Suprapubic skin (tissue), 4 donors: ENCODE measurements at regions not wholly inside any gene's neighbourhood (a gene's known extent, or its start where the extent isn't known, plus 50 kb on each side); places are given as distances from the start of the nearest gene placed in this dataset.
"Not testable (repeated sequence)": the region's sequence is repeated elsewhere in the genome, so short reads cannot be mapped to it uniquely, and the experiment has no call there.

Experiments used
- DNase-seq, 2 donors: peaks; one replicate each; pipeline ENCODE4 v3.0.0-alpha.2; 2019; ENCODE audit warnings: low spot score in 2 of 2
- H3K27ac ChIP-seq: fragments of 200-600 bp; sonication (generic); one replicate; pipeline ENCODE4 v1.5.1; 2019
- H3K27me3 ChIP-seq: fragments of 200-600 bp; sonication (generic); one replicate; pipeline ENCODE4 v1.5.1; 2019
- H3K36me3 ChIP-seq: fragments of 200-600 bp; sonication (generic); one replicate; pipeline ENCODE4 v1.5.1; 2019
- H3K4me1 ChIP-seq: fragments of 200-600 bp; sonication (generic); one replicate; pipeline ENCODE4 v1.5.1; 2019
- H3K4me3 ChIP-seq: fragments of 200-600 bp; sonication (generic); one replicate; pipeline ENCODE4 v1.5.1; 2019; ENCODE audit warnings: mild to moderate bottlenecking
- H3K9me3 ChIP-seq: fragments of 200-600 bp; sonication (generic); one replicate; pipeline ENCODE4 v1.5.1; 2019
- CTCF ChIP-seq, 2 donors: fragments of 200-600 bp in 1 of 2; fragments of 450-650 bp in 1 of 2; sonication (generic) in 1 of 2; IDR thresholded peaks; one replicate each; pipeline ENCODE4 v1.5.1; 2016 to 2019; ENCODE audit warnings: antibody characterized with exemption in 2 of 2, mild to moderate bottlenecking in 1 of 2, moderate library complexity in 1 of 2
- EP300 ChIP-seq: sonication (generic); formaldehyde crosslinking; IDR thresholded peaks from one replicate; pipeline ENCODE4 v1.6.1; 2017; ENCODE audit warnings: antibody characterized with exemption
- POLR2A ChIP-seq, 2 donors: fragments of 450-650 bp; IDR thresholded peaks; one replicate each; pipeline ENCODE4 v1.6.1; 2017; ENCODE audit warnings: antibody characterized with exemption in 2 of 2, mild to moderate bottlenecking in 2 of 2, moderate library complexity in 2 of 2
- POLR2AphosphoS5 ChIP-seq, 3 donors: sonication (generic); formaldehyde crosslinking; IDR thresholded peaks; one replicate each; pipeline ENCODE4 v1.6.1; 2017; ENCODE audit warnings: antibody characterized with exemption in 3 of 3
- WGBS: methylation state at CpG from one replicate; pipeline ENCODE4 v1.1.5; 2018; 5-methylcytosine and 5-hydroxymethylcytosine counted together

- TF ChIP-seq POLR2AphosphoS5 (IDR thresholded peaks at IDR 0.05) (no peak), EP300 (no peak), POLR2A (IDR thresholded peaks at IDR 0.05) (no peak)
- no peak for DNase-seq
- Histone ChIP-seq H3K36me3 (no peaks in the 10 kb centered on the region), H3K4me1 (no peaks in the 10 kb centered on the region), H3K27me3 (no peaks in the 10 kb centered on the region), H3K9me3 (no peaks in the 10 kb centered on the region), H3K27ac (no peak overlapping the region), H3K4me3 (no peak overlapping the region)
- 54% methylated on average over 5 of the region's 5 CpGs for WGBS
Observed at GRCh38 chr12:126042286-126042685, 977.1 kb downstream of the AACS start.

GRCh38 chr12:126049501-126049900, 984.3 kb downstream of the AACS start:
- H3K36me3 ChIP-seq, H3K9me3 ChIP-seq, H3K4me3 ChIP-seq, H3K27me3 ChIP-seq, H3K4me1 ChIP-seq, DNase-seq, H3K27ac ChIP-seq: not testable (repeated sequence)
- 58% methylated on average over 5 of the region's 5 CpGs for WGBS

GRCh38 chr12:126051611-126052107, 986.4 kb downstream of the AACS start:
- no peaks in the 10 kb centered on the region for H3K4me1 ChIP-seq
- H3K4me3 ChIP-seq: no peak overlapping the region
- 48% methylated on average over 6 of the region's 6 CpGs for whole genome bisulfite sequencing
- H3K27me3 ChIP-seq: no peaks in the 10 kb centered on the region
- H3K9me3 ChIP-seq: no peaks in the 10 kb centered on the region
- no peak overlapping the region for H3K27ac ChIP-seq
- no peak for DNase-seq
- no peaks in the 10 kb centered on the region for H3K36me3 ChIP-seq
- no peak for TF ChIP-seq POLR2AphosphoS5 (IDR thresholded peaks at IDR 0.05)
- TF ChIP-seq CTCF (IDR thresholded peaks at IDR 0.05): no peak
- no peak for TF ChIP-seq EP300
- TF ChIP-seq POLR2A (IDR thresholded peaks at IDR 0.05): no peak

GRCh38 chr12:126055521-126055920, 990.3 kb downstream of the AACS start:
- H3K27me3 ChIP-seq: no peaks in the 10 kb centered on the region
- TF ChIP-seq POLR2A (IDR thresholded peaks at IDR 0.05) (no peak), EP300 (no peak), POLR2AphosphoS5 (IDR thresholded peaks at IDR 0.05) (no peak), CTCF (IDR thresholded peaks at IDR 0.05) (no peak)
- no peaks in the 10 kb centered on the region for H3K4me1 ChIP-seq
- H3K4me3 ChIP-seq: no peak overlapping the region
- no peaks in the 10 kb centered on the region for H3K9me3 ChIP-seq
- no peak overlapping the region for H3K27ac ChIP-seq
- WGBS: 73% methylated on average over 4 of the region's 4 CpGs
- H3K36me3 ChIP-seq: no peaks in the 10 kb centered on the region
- no peak for DNase-seq

GRCh38 chr12:126061777-126062176, 996.5 kb downstream of the AACS start:
- H3K9me3 ChIP-seq: no peaks in the 10 kb centered on the region
- no peaks in the 10 kb centered on the region for H3K36me3 ChIP-seq
- no peak overlapping the region for H3K4me3 ChIP-seq
- TF ChIP-seq EP300 (no peak), POLR2AphosphoS5 (IDR thresholded peaks at IDR 0.05) (no peak), CTCF (IDR thresholded peaks at IDR 0.05) (no peak), POLR2A (IDR thresholded peaks at IDR 0.05) (no peak)
- no peaks in the 10 kb centered on the region for H3K27me3 ChIP-seq
- no peak overlapping the region for H3K27ac ChIP-seq
- WGBS: 45% methylated on average over 6 of the region's 6 CpGs
- DNase-seq: no peak
- H3K4me1 ChIP-seq: no peaks in the 10 kb centered on the region

GRCh38 chr12:126064028-126064427, 998.8 kb downstream of the AACS start:
- no peak for DNase-seq
- H3K27me3 ChIP-seq: no peaks in the 10 kb centered on the region
- no peak overlapping the region for H3K4me3 ChIP-seq
- no peak overlapping the region for H3K27ac ChIP-seq
- WGBS: 80% methylated on average over 5 of the region's 5 CpGs
- H3K9me3 ChIP-seq: no peaks in the 10 kb centered on the region
- no peaks in the 10 kb centered on the region for H3K4me1 ChIP-seq
- H3K36me3 ChIP-seq: no peaks in the 10 kb centered on the region
- TF ChIP-seq CTCF (IDR thresholded peaks at IDR 0.05): no peak
- TF ChIP-seq POLR2AphosphoS5 (IDR thresholded peaks at IDR 0.05): no peak
- TF ChIP-seq POLR2A (IDR thresholded peaks at IDR 0.05): no peak
- no peak for TF ChIP-seq EP300
